ENCODE measurements at regions not wholly inside any gene's neighbourhood (a gene's known extent, or its start where the extent isn't known, plus 50 kb on each side); places are given as distances from the start of the nearest gene placed in this dataset.

DNA sequence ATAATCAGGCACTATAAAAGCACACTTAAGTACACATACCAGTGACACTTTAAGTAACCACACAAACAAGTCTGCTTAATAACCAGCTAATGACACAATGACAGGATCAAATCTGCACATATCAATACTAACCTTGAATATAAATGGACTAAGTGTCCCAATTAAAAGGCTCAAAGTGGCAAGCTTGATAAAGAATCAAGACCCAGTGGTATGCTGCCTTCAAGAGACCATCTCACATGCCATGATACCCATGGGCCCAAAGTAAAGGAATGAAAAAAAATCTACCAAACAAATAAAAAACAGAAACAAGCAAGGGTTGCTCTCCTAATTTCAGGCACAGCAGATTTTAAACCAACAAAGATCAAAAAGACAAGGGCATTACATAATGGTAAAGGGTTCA lies 470.4 kb downstream of the TRHDE start:
- TF ChIP-seq POLR2A (IDR thresholded peaks at IDR 0.05; ENCODE audit: low read length) (no peak), GATA1 (IDR thresholded peaks at IDR 0.05; ENCODE audit: low read depth, low read length) (no peak)

Measured in erythroblast (primary cell).